Activated CD4-positive, alpha-beta T cell treated with anti-CD3 and anti-CD28 coated beads, Interleukin-2, amount 50 U/mL, for 48 hours (primary cell): ENCODE measurements at regions not wholly inside any gene's neighbourhood (a gene's known extent, or its start where the extent isn't known, plus 50 kb on each side); places are given as distances from the start of the nearest gene placed in this dataset.
"Not testable (repeated sequence)": the region's sequence is repeated elsewhere in the genome, so short reads cannot be mapped to it uniquely, and the experiment has no call there.

Experiments
- DNase-seq, 2 experiments: peaks; one replicate each; pipeline ENCODE4 v3.0.0-alpha.2; 2020

- no peak for DNase-seq
Measured at GRCh38 chr17:55911186-55911585, 160.3 kb downstream of the PCTP start.

- no peak for DNase-seq
Measured at GRCh38 chr17:55925440-55925839, 174.6 kb downstream of the PCTP start.

GRCh38 chr17:55926276-55926990, 175.6 kb downstream of the PCTP start:
- DNase-seq = no peak

GRCh38 chr17:55930291-55930809, 179.5 kb downstream of the PCTP start:
- DNase-seq = no peak

- no peak for DNase-seq
Measured at GRCh38 chr17:55931446-55931845, 180.6 kb downstream of the PCTP start.

GRCh38 chr17:55932973-55933372, 182.1 kb downstream of the PCTP start:
- no peak for DNase-seq

GRCh38 chr17:55939181-55939810, 188.4 kb downstream of the PCTP start:
- DNase-seq = not testable (repeated sequence)

GRCh38 chr17:55959756-55960155, 193.5 kb upstream of the ANKFN1 start:
- DNase-seq = no peak

- DNase-seq = no peak
Measured at GRCh38 chr17:55961386-55961785, 191.9 kb upstream of the ANKFN1 start.

GRCh38 chr17:55962951-55963401, 190.3 kb upstream of the ANKFN1 start:
- no peak for DNase-seq

- no peak for DNase-seq
Measured at GRCh38 chr17:55964191-55964590, 189.1 kb upstream of the ANKFN1 start.

GRCh38 chr17:55965051-55965450, 188.2 kb upstream of the ANKFN1 start:
- no peak for DNase-seq

- no peak for DNase-seq
Measured at GRCh38 chr17:55969562-55970324, 183.5 kb upstream of the ANKFN1 start.

GRCh38 chr17:55978578-55978977, 174.7 kb upstream of the ANKFN1 start:
- DNase-seq = no peak

- no peak for DNase-seq
Measured at GRCh38 chr17:55983096-55983495, 170.2 kb upstream of the ANKFN1 start.

GRCh38 chr17:55986817-55987216, 166.5 kb upstream of the ANKFN1 start:
- no peak for DNase-seq

- no peak for DNase-seq
Measured at GRCh38 chr17:55988861-55989260, 164.4 kb upstream of the ANKFN1 start.

GRCh38 chr17:55990332-55991006, 162.8 kb upstream of the ANKFN1 start:
- no peak for DNase-seq

GRCh38 chr17:55996826-55997225, 156.4 kb upstream of the ANKFN1 start:
- no peak for DNase-seq

- no peak for DNase-seq
Measured at GRCh38 chr17:56000411-56000810, 152.9 kb upstream of the ANKFN1 start.

- not testable (repeated sequence) for DNase-seq
Measured at GRCh38 chr17:56002656-56003055, 150.6 kb upstream of the ANKFN1 start.

- DNase-seq = no peak
Measured at GRCh38 chr17:56009795-56010651, 143.3 kb upstream of the ANKFN1 start.
